Glutamatergic neuron (in vitro differentiated cells): ENCODE measurements at regions not wholly inside any gene's neighbourhood (a gene's known extent, or its start where the extent isn't known, plus 50 kb on each side); places are given as distances from the start of the nearest gene placed in this dataset.

ENCODE experiments used
- DNase-seq: peaks from one replicate; pipeline ENCODE4 v3.0.0; 2022
- H3K27ac Mint-ChIP-seq: one replicate; pipeline ENCODE4 v1.8.0; 2020; ENCODE audit warnings: mild to moderate bottlenecking, mixed read lengths, inconsistent platforms; ENCODE audit not compliant: unreplicated experiment
- H3K27me3 Mint-ChIP-seq: one replicate; pipeline ENCODE4 v1.8.0; 2020; ENCODE audit warnings: mild to moderate bottlenecking, moderate library complexity, mixed read lengths, inconsistent platforms; ENCODE audit not compliant: unreplicated experiment
- H3K36me3 Mint-ChIP-seq: one replicate; pipeline ENCODE4 v1.8.0; 2020; ENCODE audit warnings: mild to moderate bottlenecking, mixed read lengths, inconsistent platforms; ENCODE audit not compliant: unreplicated experiment
- H3K4me1 Mint-ChIP-seq: one replicate; pipeline ENCODE4 v1.8.0; 2020; ENCODE audit warnings: mild to moderate bottlenecking, low read depth, mixed read lengths, inconsistent platforms; ENCODE audit not compliant: unreplicated experiment
- H3K4me3 Mint-ChIP-seq: one replicate; pipeline ENCODE4 v1.8.0; 2020; ENCODE audit warnings: mild to moderate bottlenecking, mixed read lengths, inconsistent platforms; ENCODE audit not compliant: unreplicated experiment
- H3K9me3 Mint-ChIP-seq: one replicate; pipeline ENCODE4 v1.8.0; 2020; ENCODE audit warnings: mild to moderate bottlenecking, moderate library complexity, mixed read lengths, inconsistent platforms; ENCODE audit not compliant: unreplicated experiment
- CTCF ChIP-seq: fragments of 200-600 bp; sonication (generic); IDR thresholded peaks from one replicate; pipeline ENCODE4 v1.5.0; 2021; ENCODE audit not compliant: partially characterized antibody, unreplicated experiment

GRCh38 chr12:105832806-105833205 lies 305.9 kb downstream of the NUAK1 start:
- Mint-ChIP-seq H3K27ac (no peak overlapping the region), H3K27me3 (peaks cover 3% of the 10 kb centered on the region), H3K9me3 (peaks cover 2% of the 10 kb centered on the region), H3K36me3 (no peaks in the 10 kb centered on the region), H3K4me3 (no peak overlapping the region), H3K4me1 (peaks cover 7% of the 10 kb centered on the region)
- no peak for TF ChIP-seq CTCF
- DNase-seq = no peak

- Mint-ChIP-seq H3K4me3 (no peak overlapping the region), H3K4me1 (peaks cover 7% of the 10 kb centered on the region), H3K27me3 (peaks cover 3% of the 10 kb centered on the region), H3K9me3 (peaks cover 2% of the 10 kb centered on the region), H3K27ac (no peak overlapping the region), H3K36me3 (no peaks in the 10 kb centered on the region)
- no peak for DNase-seq
- no peak for TF ChIP-seq CTCF
Measured at GRCh38 chr12:105834496-105834895, 304.3 kb downstream of the NUAK1 start.

GRCh38 chr12:105835580-105836241 lies 303.0 kb downstream of the NUAK1 start:
- peaks cover 7% of the 10 kb centered on the region for H3K4me1 Mint-ChIP-seq
- peaks cover 3% of the 10 kb centered on the region for H3K27me3 Mint-ChIP-seq
- DNase-seq = no peak
- no peak for TF ChIP-seq CTCF
- peaks cover 2% of the 10 kb centered on the region for H3K9me3 Mint-ChIP-seq
- no peaks in the 10 kb centered on the region for H3K36me3 Mint-ChIP-seq
- no peak overlapping the region for H3K27ac Mint-ChIP-seq
- no peak overlapping the region for H3K4me3 Mint-ChIP-seq

- H3K4me1 Mint-ChIP-seq = peaks cover 4% of the 10 kb centered on the region
- no peaks in the 10 kb centered on the region for H3K36me3 Mint-ChIP-seq
- no peak overlapping the region for H3K4me3 Mint-ChIP-seq
- no peak for DNase-seq
- TF ChIP-seq CTCF = no peak
- H3K9me3 Mint-ChIP-seq = peaks cover 2% of the 10 kb centered on the region
- H3K27ac Mint-ChIP-seq = no peak overlapping the region
- peaks cover 3% of the 10 kb centered on the region for H3K27me3 Mint-ChIP-seq
Measured at GRCh38 chr12:105836242-105836622, 302.5 kb downstream of the NUAK1 start.

GRCh38 chr12:105839629-105840127 lies 299.1 kb downstream of the NUAK1 start:
- TF ChIP-seq CTCF = no peak
- Mint-ChIP-seq H3K4me1 (peaks cover 2% of the 10 kb centered on the region), H3K27me3 (peaks cover 3% of the 10 kb centered on the region), H3K4me3 (no peak overlapping the region), H3K27ac (no peak overlapping the region), H3K9me3 (peaks cover 2% of the 10 kb centered on the region), H3K36me3 (no peaks in the 10 kb centered on the region)
- DNase-seq = no peak
